ENCODE measurements at regions not wholly inside any gene's neighbourhood (a gene's known extent, or its start where the extent isn't known, plus 50 kb on each side); places are given as distances from the start of the nearest gene placed in this dataset.

- no peaks in the 10 kb centered on the region for H3K36me3 ChIP-seq (ENCODE audit: insufficient read depth, low read length)
- no peak overlapping the region for H3K4me3 ChIP-seq (ENCODE audit: low read length)
- DNase-seq = no peak
- H3K9me3 ChIP-seq (ENCODE audit: low read length) = no peaks in the 10 kb centered on the region
- CTCF ChIA-PET = no interaction called here
- H3K27ac ChIP-seq (ENCODE audit: low read depth, low read length) = no peak overlapping the region
- Mint-ChIP-seq H3K4me1 (no peaks in the 10 kb centered on the region), H3K4me3 (no peak overlapping the region), H3K27me3 (no peaks in the 10 kb centered on the region), H3K9me3 (peaks cover 0 to 10% (median 7%) of the 10 kb centered on the region in 5 donors), H3K36me3 (no peaks in the 10 kb centered on the region), H3K27ac (no peak overlapping the region)
- no peaks in the 10 kb centered on the region for H3K27me3 ChIP-seq (ENCODE audit: insufficient read depth, low read length, poor library complexity, severe bottlenecking)
- POLR2A ChIA-PET = no interaction called here
- H3K4me1 ChIP-seq (ENCODE audit: insufficient read depth, low read length) = no peaks in the 10 kb centered on the region
These were observed 191.9 kb downstream of the PTN start for GRCh38 chr7:137151690-137152052.

DNA sequence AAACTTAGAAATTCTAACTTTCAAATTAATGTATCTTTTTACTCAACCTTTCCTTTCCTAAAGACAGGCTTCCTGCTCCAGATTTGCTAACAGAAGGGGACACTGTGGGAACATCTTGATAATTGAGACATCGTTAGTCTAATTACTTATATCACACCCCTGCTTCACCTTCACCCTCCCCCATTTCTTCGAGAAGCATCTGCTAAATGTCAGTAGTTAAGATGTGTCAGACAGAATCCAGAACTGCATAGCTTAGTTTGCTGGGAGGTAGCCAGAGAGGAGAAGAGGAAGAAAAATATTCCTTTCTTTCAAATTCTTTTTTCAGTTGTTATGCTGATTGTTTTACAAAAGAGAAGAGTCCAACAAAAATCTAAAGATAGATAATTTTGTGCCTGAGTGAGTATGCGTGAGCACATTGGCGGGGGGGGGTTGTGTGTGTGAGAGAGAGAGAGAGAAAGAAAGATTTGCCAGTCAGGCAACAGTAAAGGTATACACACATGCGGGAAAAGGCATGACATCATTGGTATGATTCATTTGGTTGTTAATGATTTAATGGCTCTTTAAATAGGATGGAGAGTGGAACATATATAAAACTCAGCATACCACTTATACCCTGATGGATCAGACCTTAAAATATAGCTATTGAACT lies 192.4 kb downstream of the PTN start:
- no peak overlapping the region for H3K4me3 Mint-ChIP-seq
- no peaks in the 10 kb centered on the region for H3K4me1 Mint-ChIP-seq
- CTCF ChIA-PET = no interaction called here
- POLR2A ChIA-PET = no interaction called here
- no peaks in the 10 kb centered on the region for H3K36me3 Mint-ChIP-seq
- no peaks in the 10 kb centered on the region for H3K27me3 Mint-ChIP-seq
- no peaks in the 10 kb centered on the region for H3K4me1 ChIP-seq (ENCODE audit: insufficient read depth, low read length)
- no peak overlapping the region for H3K4me3 ChIP-seq (ENCODE audit: low read length)
- H3K27ac ChIP-seq (ENCODE audit: low read depth, low read length) = no peak overlapping the region
- no peak for DNase-seq
- H3K27me3 ChIP-seq (ENCODE audit: insufficient read depth, low read length, poor library complexity, severe bottlenecking) = no peaks in the 10 kb centered on the region
- no peaks in the 10 kb centered on the region for H3K9me3 ChIP-seq (ENCODE audit: low read length)
- H3K36me3 ChIP-seq (ENCODE audit: insufficient read depth, low read length) = no peaks in the 10 kb centered on the region
- peaks cover 0 to 15% (median 7%) of the 10 kb centered on the region in 5 donors for H3K9me3 Mint-ChIP-seq
- H3K27ac Mint-ChIP-seq = no peak overlapping the region

- peaks cover 0 to 20% (median 3%) of the 10 kb centered on the region in 5 donors for H3K9me3 Mint-ChIP-seq
- ChIA-PET CTCF (interaction anchor here (0.6 kb wide), 1 partner anchor 97 kb away, joined by 3 read pairs; no protein-coding TSS in a partner anchor), POLR2A (no interaction called here)
- no peak overlapping the region for H3K4me3 Mint-ChIP-seq
- no peak overlapping the region for H3K27ac Mint-ChIP-seq
- H3K36me3 Mint-ChIP-seq = no peaks in the 10 kb centered on the region
- Histone ChIP-seq H3K27ac (ENCODE audit: low read depth, low read length) (no peak overlapping the region), H3K9me3 (ENCODE audit: low read length) (no peaks in the 10 kb centered on the region), H3K36me3 (ENCODE audit: insufficient read depth, low read length) (no peaks in the 10 kb centered on the region), H3K27me3 (ENCODE audit: insufficient read depth, low read length, poor library complexity, severe bottlenecking) (no peaks in the 10 kb centered on the region), H3K4me1 (ENCODE audit: insufficient read depth, low read length) (no peaks in the 10 kb centered on the region), H3K4me3 (ENCODE audit: low read length) (no peak overlapping the region)
- no peaks in the 10 kb centered on the region for H3K4me1 Mint-ChIP-seq
- no peak for DNase-seq
- H3K27me3 Mint-ChIP-seq = no peaks in the 10 kb centered on the region
These were observed 196.2 kb downstream of the PTN start for GRCh38 chr7:137147338-137147720.

GRCh38 chr7:137146552-137147337 lies 196.8 kb downstream of the PTN start:
- ChIA-PET CTCF (interaction anchor here (0.6 kb wide), 1 partner anchor 97 kb away, joined by 3 read pairs; no protein-coding TSS in a partner anchor), POLR2A (no interaction called here)
- H3K4me1 Mint-ChIP-seq = no peaks in the 10 kb centered on the region
- no peaks in the 10 kb centered on the region for H3K36me3 ChIP-seq (ENCODE audit: insufficient read depth, low read length)
- peaks cover 0 to 20% (median 4%) of the 10 kb centered on the region in 5 donors for H3K9me3 Mint-ChIP-seq
- no peak overlapping the region for H3K4me3 Mint-ChIP-seq
- H3K4me3 ChIP-seq (ENCODE audit: low read length) = no peak overlapping the region
- no peak overlapping the region for H3K27ac Mint-ChIP-seq
- no peaks in the 10 kb centered on the region for H3K9me3 ChIP-seq (ENCODE audit: low read length)
- H3K4me1 ChIP-seq (ENCODE audit: insufficient read depth, low read length) = no peaks in the 10 kb centered on the region
- H3K36me3 Mint-ChIP-seq = no peaks in the 10 kb centered on the region
- H3K27me3 ChIP-seq (ENCODE audit: insufficient read depth, low read length, poor library complexity, severe bottlenecking) = no peaks in the 10 kb centered on the region
- no peaks in the 10 kb centered on the region for H3K27me3 Mint-ChIP-seq
- no peak for DNase-seq
- no peak overlapping the region for H3K27ac ChIP-seq (ENCODE audit: low read depth, low read length)

GRCh38 chr7:137146012-137146455 lies 197.5 kb downstream of the PTN start:
- Mint-ChIP-seq H3K4me3 (no peak overlapping the region), H3K4me1 (no peaks in the 10 kb centered on the region), H3K27me3 (no peaks in the 10 kb centered on the region), H3K36me3 (no peaks in the 10 kb centered on the region), H3K27ac (no peak overlapping the region), H3K9me3 (peaks cover 0 to 22% (median 5%) of the 10 kb centered on the region in 5 donors)
- no peaks in the 10 kb centered on the region for H3K36me3 ChIP-seq (ENCODE audit: insufficient read depth, low read length)
- ChIA-PET CTCF (no interaction called here), POLR2A (no interaction called here)
- no peaks in the 10 kb centered on the region for H3K9me3 ChIP-seq (ENCODE audit: low read length)
- H3K4me3 ChIP-seq (ENCODE audit: low read length) = no peak overlapping the region
- H3K27ac ChIP-seq (ENCODE audit: low read depth, low read length) = no peak overlapping the region
- no peak for DNase-seq
- H3K27me3 ChIP-seq (ENCODE audit: insufficient read depth, low read length, poor library complexity, severe bottlenecking) = no peaks in the 10 kb centered on the region
- no peaks in the 10 kb centered on the region for H3K4me1 ChIP-seq (ENCODE audit: insufficient read depth, low read length)

GRCh38 chr7:137142376-137142775 lies 201.2 kb downstream of the PTN start:
- no peak overlapping the region for H3K4me3 Mint-ChIP-seq

DNA sequence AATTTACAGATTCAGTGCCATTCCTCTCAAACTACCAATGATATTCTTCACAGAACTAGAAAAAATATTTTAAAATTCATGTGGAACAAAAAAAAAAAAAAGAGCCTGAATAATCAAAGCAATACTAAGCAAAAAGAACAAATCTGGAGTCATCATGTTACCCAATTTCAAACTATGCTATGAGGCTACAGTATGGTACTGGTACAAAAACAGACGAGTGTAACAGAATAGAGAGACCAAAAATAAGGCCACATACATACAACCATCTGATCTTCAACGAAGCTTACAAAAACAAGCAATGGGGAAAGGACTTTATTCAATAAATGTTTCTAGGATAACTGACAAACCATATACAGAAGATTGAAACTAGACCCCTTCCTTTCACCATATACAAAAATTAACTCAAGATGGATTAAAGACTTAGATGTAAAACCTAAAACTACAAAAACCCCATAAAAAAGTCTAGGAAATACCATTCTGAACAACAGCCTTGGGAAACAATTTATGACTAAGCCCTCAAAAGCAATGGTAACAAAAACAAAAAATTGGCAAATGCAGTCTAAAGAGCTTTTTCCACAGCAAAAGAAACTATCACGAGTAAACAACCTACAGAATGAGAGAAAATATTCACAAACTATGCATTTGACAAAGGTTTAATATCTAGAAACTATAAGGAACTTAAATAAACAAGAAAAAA lies 207.7 kb downstream of the PTN start:
- ChIA-PET CTCF (no interaction called here), POLR2A (no interaction called here)
- H3K27ac Mint-ChIP-seq = no peak overlapping the region

More at GRCh38 chr7:137142376-137142775, 201.2 kb downstream of the PTN start:
- no peak overlapping the region for H3K27ac Mint-ChIP-seq
- no peaks in the 10 kb centered on the region for H3K27me3 ChIP-seq (ENCODE audit: insufficient read depth, low read length, poor library complexity, severe bottlenecking)
- H3K4me1 ChIP-seq (ENCODE audit: insufficient read depth, low read length) = no peaks in the 10 kb centered on the region
- no peak overlapping the region for H3K4me3 ChIP-seq (ENCODE audit: low read length)
- H3K27ac ChIP-seq (ENCODE audit: low read depth, low read length) = no peak overlapping the region
- H3K36me3 Mint-ChIP-seq = no peaks in the 10 kb centered on the region
- no peaks in the 10 kb centered on the region for H3K9me3 ChIP-seq (ENCODE audit: low read length)
- no peaks in the 10 kb centered on the region for H3K36me3 ChIP-seq (ENCODE audit: insufficient read depth, low read length)
- ChIA-PET CTCF (no interaction called here), POLR2A (no interaction called here)
- H3K9me3 Mint-ChIP-seq = peaks cover 0 to 24% (median 4%) of the 10 kb centered on the region in 5 donors
- no peak for DNase-seq
- H3K4me1 Mint-ChIP-seq = no peaks in the 10 kb centered on the region
- H3K27me3 Mint-ChIP-seq = no peaks in the 10 kb centered on the region

DNA sequence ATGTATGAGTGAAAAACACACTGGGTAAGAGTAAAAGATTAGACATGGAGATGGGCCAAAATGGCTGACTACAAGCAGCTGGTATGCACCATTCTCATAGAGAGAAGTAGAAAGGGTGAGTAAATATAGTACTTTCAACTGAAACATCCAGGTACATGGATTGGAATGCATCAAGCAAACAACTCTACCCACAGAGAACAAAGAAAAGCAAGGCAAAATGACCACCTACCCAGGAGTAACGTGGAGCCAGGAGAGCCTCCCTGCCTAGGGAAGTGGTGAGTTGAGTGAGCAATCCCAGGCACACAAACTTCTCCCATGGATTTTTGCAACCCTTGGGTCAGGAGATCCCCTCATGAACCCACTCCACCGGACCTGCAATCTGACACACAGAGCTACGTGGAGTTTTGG lies 212.8 kb downstream of the PTN start:
- H3K9me3 ChIP-seq (ENCODE audit: low read length) = no peaks in the 10 kb centered on the region
- no peak overlapping the region for H3K4me3 Mint-ChIP-seq
- H3K27ac Mint-ChIP-seq = no peak overlapping the region
- no peaks in the 10 kb centered on the region for H3K4me1 ChIP-seq (ENCODE audit: insufficient read depth, low read length)
- H3K27me3 ChIP-seq (ENCODE audit: insufficient read depth, low read length, poor library complexity, severe bottlenecking) = no peaks in the 10 kb centered on the region
- no peaks in the 10 kb centered on the region for H3K36me3 ChIP-seq (ENCODE audit: insufficient read depth, low read length)
- peaks cover 8 to 19% (median 16%) of the 10 kb centered on the region in 5 donors for H3K9me3 Mint-ChIP-seq
- no peak for DNase-seq
- no peak overlapping the region for H3K4me3 ChIP-seq (ENCODE audit: low read length)
- CTCF ChIA-PET = no interaction called here
- H3K27ac ChIP-seq (ENCODE audit: low read depth, low read length) = no peak overlapping the region
- H3K4me1 Mint-ChIP-seq = no peaks in the 10 kb centered on the region
- H3K36me3 Mint-ChIP-seq = no peaks in the 10 kb centered on the region
- POLR2A ChIA-PET = no interaction called here
- H3K27me3 Mint-ChIP-seq = no peaks in the 10 kb centered on the region

More for the DNA sequence above, 207.7 kb downstream of the PTN start:
- Histone ChIP-seq H3K27ac (ENCODE audit: low read depth, low read length) (no peak overlapping the region), H3K4me3 (ENCODE audit: low read length) (no peak overlapping the region), H3K9me3 (ENCODE audit: low read length) (no peaks in the 10 kb centered on the region), H3K36me3 (ENCODE audit: insufficient read depth, low read length) (no peaks in the 10 kb centered on the region), H3K27me3 (ENCODE audit: insufficient read depth, low read length, poor library complexity, severe bottlenecking) (no peaks in the 10 kb centered on the region), H3K4me1 (ENCODE audit: insufficient read depth, low read length) (no peaks in the 10 kb centered on the region)
- Mint-ChIP-seq H3K36me3 (no peaks in the 10 kb centered on the region), H3K4me1 (no peaks in the 10 kb centered on the region), H3K27me3 (no peaks in the 10 kb centered on the region), H3K4me3 (no peak overlapping the region), H3K9me3 (peaks cover 4 to 17% (median 13%) of the 10 kb centered on the region in 5 donors)
- no peak for DNase-seq

Data from CD8-positive, alpha-beta memory T cell (primary cell).